ENCODE measurements at regions not wholly inside any gene's neighbourhood (a gene's known extent, or its start where the extent isn't known, plus 50 kb on each side); places are given as distances from the start of the nearest gene placed in this dataset.
"Not testable (repeated sequence)": the region's sequence is repeated elsewhere in the genome, so short reads cannot be mapped to it uniquely, and the experiment has no call there.

DNA sequence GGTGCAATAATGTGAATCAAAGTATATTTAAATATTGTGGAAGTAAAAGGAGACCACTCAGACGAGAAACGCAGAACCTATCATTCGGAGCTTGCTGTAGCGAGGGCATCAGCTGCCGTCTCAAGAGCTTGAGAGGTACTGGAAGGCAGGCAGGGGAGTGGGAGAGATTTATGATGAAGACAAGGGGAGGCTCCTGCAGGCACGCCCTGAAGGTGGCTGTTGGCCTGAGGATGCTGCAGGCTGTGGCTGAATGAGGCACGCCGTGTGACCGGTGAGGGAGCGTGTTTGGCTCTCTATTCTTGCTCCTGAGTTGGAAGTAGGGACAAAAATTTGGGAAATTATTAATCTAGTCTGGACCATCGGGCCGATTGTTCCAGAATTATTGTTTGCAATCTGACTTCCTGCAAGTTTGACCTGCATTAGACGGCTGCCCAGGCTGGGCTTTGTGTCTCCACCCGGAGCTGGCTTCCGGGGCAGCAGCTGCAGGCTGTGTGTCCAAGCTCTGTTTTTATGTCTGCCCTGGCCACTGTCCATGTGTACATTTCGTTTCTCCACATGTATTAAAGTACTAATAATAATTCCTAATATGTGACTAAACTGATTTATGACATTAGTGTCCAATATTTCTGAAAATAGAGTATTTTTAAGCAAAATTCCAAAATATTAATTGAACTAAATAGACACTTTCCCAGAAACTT is 91.1 kb upstream of the ANKRD10 start:
- DNase-seq (ENCODE audit: low read depth) = no peak

DNA sequence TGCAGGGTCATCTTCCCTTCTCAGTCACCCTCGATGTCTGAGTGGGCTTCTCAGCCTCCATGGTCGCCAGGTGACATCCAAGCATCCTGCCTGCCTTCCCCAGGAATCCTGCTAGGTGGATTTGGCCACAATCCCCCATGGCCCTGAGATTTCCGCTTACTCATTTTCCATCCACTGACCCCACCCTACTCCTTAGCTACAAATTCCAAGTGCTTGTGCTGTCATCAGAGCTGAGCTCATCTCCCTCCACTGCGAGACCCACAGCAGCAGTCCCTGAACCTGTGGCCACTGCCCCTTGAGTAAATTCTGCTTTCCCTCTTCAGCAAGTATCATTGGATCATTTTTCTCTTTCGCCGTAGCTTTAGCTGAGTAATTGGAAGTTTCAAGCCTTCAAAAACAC is 90.5 kb upstream of the ANKRD10 start:
- no peak for DNase-seq (ENCODE audit: low read depth)

DNA sequence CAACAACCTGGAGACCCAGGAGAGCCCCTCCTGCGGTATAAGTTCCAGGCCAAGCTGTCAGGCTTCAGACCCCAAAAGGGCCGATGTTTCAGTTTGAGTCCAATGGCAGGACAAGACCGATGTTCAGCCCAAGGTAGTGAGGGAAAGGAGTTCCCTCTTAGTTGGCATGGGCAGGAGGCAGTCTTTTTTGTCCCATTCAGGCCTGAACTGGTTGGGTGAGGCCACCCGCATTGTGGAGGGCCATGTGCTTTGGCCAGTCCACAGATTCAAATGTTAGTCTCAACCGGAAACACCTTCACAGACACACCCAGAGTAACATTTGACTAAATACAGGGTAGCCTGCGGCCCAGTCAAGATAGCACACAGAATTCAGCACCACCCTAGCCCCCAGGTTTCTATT is 89.6 kb upstream of the ANKRD10 start:
- no peak for DNase-seq (ENCODE audit: low read depth)

DNA sequence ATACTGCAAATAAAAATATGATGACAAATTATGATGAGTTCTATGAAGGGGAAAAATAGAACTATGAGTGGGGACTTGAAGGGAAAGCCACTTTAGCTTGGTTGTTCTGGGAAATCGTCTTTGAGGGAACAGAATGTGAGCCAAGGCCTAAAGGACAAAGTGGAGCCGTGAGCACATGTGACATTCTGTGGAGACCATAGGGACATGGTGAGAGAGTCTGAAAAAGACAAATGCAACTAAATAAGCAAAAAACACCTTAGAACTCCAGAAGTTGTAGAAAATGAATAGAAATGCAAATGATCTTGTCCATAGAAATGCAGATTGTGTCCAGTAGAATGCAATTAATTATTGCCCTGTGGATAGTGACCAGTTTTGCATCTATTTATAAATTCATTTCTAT is 86.8 kb upstream of the ANKRD10 start:
- DNase-seq (ENCODE audit: low read depth) = no peak

DNA sequence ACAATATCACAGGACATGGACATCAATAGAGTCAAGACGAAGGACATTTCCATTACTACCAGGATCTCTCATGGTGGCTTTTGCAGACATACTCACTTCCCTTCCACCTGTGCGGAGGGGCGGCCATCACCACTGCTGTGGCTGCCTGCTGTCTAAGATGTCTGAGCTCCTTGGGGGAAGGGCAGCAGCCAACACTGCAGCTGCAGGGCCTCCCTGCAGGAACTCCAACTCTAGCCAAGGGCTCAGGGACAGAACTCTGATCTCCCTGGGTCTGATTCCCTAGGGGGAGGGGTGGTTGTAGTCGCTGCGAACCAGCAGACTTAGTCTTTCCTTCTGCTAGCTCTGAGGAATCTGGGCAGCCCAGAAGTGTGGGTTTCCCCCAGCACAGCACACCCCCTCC is 78.9 kb upstream of the ANKRD10 start:
- no peak for DNase-seq (ENCODE audit: low read depth)

DNA sequence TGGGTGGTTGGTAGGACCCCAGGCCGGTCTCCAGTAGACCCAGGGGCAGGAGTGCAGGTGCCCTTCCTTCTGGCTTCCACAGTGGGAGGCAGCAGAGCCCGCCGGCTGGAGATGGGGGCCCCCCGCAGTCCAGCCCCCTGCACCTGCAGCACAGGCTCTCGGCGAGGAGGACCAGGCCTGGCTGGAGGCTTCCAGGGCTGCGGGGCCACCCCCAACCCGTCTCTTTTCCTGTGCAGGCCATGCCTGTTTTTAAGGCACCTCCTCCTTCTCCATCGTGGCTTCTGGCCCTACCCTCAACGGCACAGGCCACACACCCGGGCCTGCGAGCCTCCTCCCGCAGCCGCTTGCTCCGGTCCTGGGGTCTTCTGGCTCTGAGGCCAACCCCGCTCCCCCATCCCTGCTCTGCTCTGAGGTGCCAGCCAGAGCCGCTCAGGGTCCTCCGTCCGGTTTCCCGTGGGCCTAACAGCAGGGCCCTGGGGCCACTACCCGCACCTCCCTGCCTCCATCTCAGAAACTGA is 77.2 kb upstream of the ANKRD10 start:
- DNase-seq (ENCODE audit: low read depth) = no peak

DNA sequence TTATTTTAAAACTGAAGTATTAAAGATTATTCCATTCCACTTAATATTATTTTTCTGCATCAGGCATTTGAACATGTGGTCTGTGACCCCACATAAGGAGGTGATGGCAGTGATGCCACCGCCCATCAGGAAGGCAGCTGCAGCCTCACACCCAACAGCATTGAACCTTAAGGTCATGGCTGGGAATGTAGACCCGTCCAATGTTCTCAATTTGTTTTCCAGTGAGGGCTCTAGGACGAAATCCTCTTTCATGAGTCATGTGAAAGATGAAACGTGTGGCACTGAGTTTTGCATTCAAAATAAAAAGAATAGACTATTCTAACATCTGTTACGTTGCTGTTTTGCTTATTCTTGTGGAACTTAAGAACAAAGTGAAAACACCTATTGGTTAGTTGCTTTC is 74.5 kb upstream of the ANKRD10 start:
- no peak for DNase-seq (ENCODE audit: low read depth)

DNA sequence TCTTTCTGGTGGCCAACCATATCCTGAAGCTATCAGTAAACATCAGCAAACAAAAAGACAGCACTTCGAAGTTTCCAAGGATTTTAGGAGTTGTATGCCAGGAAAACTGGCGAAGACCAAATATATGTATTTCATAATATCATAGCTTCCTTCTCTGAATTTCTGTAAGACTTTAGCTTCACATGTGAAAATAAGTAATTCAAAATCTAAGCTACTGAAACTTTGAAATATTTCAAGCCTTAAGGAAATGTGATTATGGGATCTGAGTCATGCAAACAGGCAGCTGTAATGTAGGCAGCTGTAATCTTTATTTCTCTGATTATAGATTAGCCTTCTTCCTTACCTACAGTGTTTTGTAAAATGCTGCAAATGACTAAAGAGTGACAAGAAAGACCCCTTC is 70.7 kb upstream of the ANKRD10 start:
- no peak for DNase-seq (ENCODE audit: low read depth)

DNA sequence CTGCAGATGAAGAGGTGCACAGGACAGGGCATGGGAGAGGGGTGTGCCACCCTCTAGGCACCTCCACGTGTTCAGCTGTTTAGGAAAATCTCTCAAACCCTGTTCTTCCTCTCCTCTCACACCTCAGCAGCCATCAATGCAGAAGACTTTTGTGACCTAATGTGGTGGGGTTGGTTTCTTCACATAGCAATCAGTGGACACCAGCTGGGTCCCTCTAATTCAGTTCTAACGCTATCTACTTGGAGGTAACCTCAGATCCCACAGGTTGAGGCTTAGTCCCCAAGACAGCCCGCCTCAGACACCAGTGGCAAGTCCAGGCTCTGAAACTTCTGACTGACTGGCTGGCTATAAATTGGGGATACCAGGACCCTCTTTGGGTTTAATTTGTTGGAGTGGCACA is 69.9 kb upstream of the ANKRD10 start:
- DNase-seq (ENCODE audit: low read depth) = no peak

DNA sequence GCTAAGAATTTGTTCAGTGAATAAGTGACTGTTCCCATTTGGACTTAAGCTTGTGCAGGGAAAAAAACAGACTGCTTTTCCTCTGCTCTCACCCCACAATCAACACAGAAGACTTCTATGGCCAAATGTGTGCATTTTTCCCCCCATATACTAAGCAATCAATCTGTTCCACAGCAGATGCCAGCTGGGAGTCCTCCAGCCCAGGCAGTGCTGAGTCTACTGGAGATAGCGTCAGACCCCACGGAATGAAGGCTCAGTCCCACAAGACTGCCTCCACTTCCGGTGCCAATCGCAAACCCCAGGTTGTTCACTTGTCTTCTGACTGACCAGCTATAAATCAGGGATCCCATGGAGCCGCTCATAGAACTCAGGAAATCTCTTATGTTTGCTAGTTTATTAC is 69.5 kb upstream of the ANKRD10 start:
- DNase-seq (ENCODE audit: low read depth) = no peak

DNA sequence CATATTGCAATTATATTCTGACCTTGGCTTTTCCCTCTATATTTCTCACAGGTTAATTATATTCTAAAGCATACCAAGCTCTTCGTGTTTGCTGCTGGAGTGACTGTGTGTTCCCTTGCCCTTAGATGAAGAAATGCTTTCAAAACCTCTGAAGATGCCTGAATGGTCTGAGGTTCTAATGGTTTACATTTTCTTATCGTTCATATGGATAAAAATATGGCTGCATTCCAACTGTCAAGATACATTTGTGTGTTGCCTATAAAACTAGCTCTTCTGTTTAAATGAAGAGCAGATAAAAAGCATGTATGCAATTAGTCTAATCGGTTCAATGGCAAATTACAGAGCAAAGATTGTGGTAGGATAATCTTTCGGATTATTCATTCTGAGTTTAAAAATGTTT is 68.4 kb upstream of the ANKRD10 start:
- DNase-seq (ENCODE audit: low read depth) = no peak

DNA sequence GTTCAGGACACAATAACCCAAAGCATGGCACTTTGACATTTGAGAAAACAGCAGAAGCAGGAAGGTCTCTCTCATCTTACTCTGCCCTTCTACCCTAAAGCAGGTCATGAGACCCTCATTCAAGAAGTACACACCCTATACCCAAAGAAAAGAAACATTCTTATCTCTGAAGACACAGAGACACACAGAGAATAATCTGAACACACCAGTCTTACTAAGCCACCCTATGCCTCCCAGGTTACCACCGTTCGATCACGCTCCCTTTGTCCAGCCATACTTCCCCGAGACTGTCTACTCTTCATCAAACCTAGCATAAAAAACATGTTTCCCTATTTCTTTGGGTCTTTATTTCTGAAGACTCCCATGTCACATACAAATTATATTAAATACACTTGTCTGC is 66.5 kb upstream of the ANKRD10 start:
- DNase-seq (ENCODE audit: low read depth) = no peak

DNA sequence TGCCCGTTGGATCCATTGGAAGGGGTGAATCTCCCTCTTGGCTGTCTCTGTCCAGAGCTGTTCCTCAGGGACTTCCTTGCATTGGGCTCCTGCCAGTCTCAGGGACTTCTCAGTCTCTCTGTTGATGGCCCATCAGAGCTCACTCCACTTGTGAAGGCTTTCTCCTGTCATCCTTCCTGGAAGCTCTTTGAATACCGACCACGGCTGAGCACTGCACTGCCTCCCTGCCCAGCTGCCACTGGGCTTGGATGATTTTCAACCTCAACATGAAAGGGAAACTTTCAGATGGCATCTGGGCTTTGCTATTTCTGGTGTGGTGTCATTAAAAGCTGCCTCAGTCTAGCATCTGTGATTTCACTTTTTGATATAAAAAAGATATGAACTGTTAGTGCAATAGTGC is 66.1 kb upstream of the ANKRD10 start:
- no peak for DNase-seq (ENCODE audit: low read depth)

DNA sequence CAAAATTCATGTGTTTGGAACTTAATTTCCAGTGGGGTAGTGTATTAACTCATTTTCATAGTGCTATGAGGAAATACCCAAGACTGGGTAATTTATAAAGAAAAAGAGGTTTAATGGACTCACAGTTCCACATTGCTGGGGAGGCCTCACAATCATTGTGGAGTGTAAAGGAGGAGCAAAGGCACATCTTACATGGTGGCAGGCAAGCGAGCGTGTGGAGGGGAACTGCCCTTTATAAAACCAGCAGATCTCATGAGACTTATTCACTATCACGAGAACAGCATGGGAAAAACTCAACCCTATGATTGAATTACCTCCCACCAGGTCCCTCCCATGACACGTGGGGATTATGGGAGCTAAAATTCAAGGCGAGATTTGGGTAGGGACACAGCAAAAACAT is 64.3 kb upstream of the ANKRD10 start:
- not testable (repeated sequence) for DNase-seq (ENCODE audit: low read depth)

DNA sequence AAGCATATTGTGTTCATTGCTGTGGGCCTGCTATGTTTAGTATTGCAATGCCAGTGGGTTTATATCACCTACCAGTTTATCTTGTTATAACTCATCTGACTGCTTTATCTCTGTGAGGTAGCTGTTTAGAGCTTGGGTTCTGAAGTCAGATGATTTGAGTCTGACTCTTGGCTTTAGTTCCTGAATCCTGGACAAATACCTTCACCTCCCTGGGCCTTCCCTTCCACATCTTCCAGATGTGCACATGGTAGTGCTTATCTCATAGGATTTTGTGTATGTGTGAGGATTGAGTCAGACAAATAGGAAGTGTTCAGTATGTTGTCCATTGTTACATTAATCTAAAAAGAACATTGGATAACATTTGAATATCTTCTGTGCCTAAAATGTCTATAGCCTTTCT is 63.5 kb upstream of the ANKRD10 start:
- no peak for DNase-seq (ENCODE audit: low read depth)

DNA sequence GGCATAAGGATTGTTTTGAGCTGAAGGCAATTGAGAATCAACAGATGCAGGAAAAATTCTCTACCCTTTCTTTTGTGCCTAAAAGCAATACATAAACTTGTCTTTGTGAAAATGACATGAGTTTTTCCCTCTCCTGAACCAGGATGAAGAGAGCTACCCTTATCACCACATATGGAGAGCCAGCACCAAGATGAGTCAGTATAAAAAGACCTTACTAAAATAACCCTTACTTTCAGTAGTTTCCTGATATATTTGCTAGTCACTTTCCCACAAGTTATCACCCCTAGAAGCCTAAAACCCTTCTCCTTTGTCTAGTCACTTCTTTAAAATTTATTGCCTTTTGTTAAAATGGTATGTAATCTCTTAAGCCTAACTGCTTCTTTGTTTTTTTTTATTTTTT is 61.9 kb upstream of the ANKRD10 start:
- no peak for DNase-seq (ENCODE audit: low read depth)

DNA sequence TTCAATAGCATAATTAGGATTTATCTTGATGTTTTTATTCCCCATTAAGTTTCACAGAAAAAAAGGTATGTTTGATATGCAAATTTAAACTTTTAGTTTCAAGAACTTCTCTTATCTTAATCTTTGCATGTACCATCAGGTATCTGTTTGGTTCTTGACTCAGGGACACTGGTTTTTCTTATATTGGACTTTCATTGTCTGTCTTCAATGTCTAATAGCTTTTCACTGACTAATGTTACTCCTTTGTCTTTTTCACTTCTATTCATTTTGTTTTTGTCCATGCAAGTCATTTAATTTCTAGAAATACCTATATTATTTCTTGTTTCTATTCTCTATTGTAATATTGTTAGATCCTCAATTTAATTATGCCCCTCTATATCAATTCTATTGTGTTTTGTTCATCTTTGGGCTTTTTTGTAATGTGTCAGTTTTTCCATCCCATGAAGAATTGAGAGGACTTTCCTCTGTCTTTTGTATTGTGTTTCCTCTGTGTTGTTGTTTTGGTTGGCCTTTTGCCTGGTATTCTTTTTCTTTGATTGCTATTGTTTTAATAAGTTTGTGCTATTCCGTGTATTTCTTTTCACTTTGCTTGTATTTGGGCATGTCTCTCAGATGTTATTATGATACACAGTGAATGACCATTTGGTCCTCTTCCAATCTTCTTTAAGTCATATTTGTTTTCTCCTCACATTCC is 58.3 kb upstream of the ANKRD10 start:
- DNase-seq (ENCODE audit: low read depth) = no peak

DNA sequence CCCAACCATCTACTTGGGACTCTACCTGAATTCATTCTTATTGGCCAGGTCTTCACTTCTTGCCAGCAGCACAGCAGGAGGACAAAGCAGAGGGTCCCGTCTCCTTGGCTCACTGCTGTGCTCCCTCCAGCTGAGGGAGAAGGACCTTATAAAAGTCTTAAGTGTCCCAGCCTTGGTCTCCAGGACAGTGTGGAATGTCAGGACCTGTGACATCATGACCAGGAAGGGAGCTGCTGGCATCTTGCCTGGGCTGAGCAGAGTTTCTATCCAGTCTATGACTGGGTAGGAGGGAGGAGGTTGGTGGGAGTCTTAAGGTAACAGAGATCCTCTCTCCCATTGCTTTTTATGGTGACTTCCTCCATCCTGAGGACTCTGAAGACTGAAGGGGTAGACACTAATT is 56.6 kb upstream of the ANKRD10 start:
- no peak for DNase-seq (ENCODE audit: low read depth)

DNA sequence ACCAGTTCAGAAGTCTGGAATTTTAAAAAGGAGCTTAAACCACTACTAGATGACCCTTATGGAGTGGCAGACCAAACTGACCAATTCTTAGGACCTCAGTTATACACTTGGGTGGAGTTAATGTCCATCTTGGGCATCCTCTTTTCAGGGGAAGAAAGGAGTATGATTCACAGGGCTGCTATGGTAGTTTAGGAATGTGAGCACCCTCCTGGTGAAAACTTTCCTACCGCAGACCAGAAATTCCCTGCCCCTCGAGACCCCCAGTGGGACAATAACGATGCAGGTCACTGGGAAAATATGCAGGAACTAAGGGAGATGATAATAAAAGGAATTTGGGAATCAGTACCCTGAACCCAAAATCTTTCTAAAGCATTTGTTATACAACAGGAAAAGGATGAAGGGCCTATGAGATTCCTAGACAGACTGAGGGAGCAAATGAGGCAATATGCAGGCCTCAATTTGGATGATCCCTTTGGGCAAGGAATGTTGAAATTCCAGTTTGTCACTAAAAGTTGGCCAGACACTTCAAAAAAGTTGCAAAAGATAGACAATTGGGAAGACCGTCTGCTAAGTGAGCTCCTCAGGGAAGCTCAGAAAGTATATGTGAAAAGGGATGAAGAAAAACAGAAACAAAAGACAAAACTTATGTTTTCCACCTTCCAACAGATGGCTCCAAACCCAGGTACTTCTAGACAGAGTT is 52.4 kb upstream of the ANKRD10 start:
- not testable (repeated sequence) for DNase-seq (ENCODE audit: low read depth)

DNA sequence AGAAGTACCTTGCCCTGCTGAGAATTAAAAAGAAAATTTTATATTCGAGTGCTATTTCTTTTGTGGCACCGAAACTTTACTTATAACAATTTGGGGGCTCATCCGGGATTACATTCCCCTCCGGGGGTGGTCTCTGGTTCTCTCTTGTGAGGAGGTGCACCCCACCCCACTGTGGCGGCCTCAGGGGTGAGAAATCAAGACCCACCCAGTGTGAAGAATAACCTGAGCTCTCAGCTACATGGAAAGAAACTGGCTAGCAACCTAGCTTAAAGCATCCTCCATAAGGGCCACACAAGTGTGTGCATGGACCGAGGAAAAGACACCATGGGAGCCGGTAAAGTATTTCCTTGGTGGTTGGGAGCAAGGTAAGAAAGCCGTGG is 50.9 kb upstream of the ANKRD10 start:
- DNase-seq (ENCODE audit: low read depth) = no peak

DNA sequence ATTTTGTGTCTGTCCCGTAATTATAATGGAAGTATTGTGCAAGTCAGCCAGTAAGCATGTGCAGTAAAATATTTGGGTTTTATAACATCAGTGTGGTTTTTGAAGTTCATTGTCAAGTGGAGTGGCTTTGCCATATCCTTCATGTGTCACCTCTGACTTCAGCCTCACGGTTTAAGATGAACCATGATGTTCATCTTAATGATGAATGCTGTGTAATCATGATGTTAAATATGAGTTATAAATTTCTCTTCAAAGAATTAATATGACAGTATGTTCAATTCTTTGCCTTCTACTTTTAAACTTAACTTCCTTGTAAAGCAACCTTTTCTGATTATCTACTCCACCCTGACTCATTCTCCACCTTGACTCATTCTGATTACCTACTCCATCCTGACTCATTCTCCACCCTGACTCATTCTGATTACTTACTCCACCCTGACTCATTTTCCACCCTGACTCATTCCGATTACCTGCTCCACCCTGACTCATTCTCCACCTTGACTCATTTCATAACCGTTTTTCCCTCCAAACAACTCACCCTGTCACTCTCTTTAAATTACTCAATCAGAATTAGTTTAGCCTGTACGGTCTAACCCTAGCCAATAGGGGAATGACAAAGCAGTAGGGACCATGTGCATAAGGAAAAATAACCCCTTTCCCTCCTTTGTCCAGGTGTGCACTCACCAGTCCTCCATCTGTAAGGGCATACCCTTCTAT is 50.3 kb upstream of the ANKRD10 start:
- no peak for DNase-seq (ENCODE audit: low read depth)

Measured in GM04503 (cell line).